H1 (cell line): ENCODE measurements at regions not wholly inside any gene's neighbourhood (a gene's known extent, or its start where the extent isn't known, plus 50 kb on each side); places are given as distances from the start of the nearest gene placed in this dataset.

Source experiments
- CTCF ChIA-PET: fragments of 300-600 bp; sonication (Branson Sonifier 250); formaldehyde crosslinking; loops from one replicate; lab custom pipeline; 2021; ENCODE audit not compliant: partially characterized antibody; lab: Charles Lee
- POLR2A ChIA-PET: fragments of 300-600 bp; sonication (Branson Sonifier 250); formaldehyde crosslinking; loops from one replicate; lab custom pipeline; 2021; ENCODE audit warnings: inconsistent platforms; ENCODE audit not compliant: partially characterized antibody; lab: Charles Lee
- DNase-seq, 2 experiments: peaks; one replicate each; pipeline versions ENCODE4 v3.0.0 to v3.0.0-alpha.2; 2010 to 2022; ENCODE audit warnings: low spot score in 2 of 2, low read depth in 1 of 2, mixed read lengths in 1 of 2
- FAIRE-seq: peaks from 2 replicates; lab custom pipeline; 2011; peaks lifted over from hg19 to GRCh38; lab: Jason Lieb, UNC
- H2AFZ ChIP-seq: 2 replicates; pipeline ENCODE4 v1.8.1; 2012; ENCODE audit warnings: low read length, inconsistent platforms
- H2AK5ac ChIP-seq: 2 replicates; pipeline ENCODE4 v1.6.1; 2013; ENCODE audit warnings: low read depth, low read length
- H2BK120ac ChIP-seq: replicated peaks from 2 replicates; pipeline ENCODE3; 2013; ENCODE audit warnings: low read depth, low read length, inconsistent platforms
- H2BK12ac ChIP-seq: 2 replicates; pipeline ENCODE4 v1.6.1; 2013; ENCODE audit warnings: low read depth, low read length
- H2BK15ac ChIP-seq: 2 replicates; pipeline ENCODE4 v1.6.1; 2013; ENCODE audit warnings: low read length
- H2BK20ac ChIP-seq: 2 replicates; pipeline ENCODE4 v1.6.1; 2013; ENCODE audit warnings: low read length
- H2BK5ac ChIP-seq: 2 replicates; pipeline ENCODE4 v1.6.1; 2013; ENCODE audit warnings: low read depth, low read length
- H3K14ac ChIP-seq: 2 replicates; pipeline ENCODE4 v1.6.1; 2013; ENCODE audit warnings: inconsistent platforms; ENCODE audit not compliant: insufficient read length
- H3K18ac ChIP-seq: 2 replicates; pipeline ENCODE4 v1.6.1; 2013; ENCODE audit warnings: low read length; ENCODE audit errors: extremely low read depth
- H3K23ac ChIP-seq: 2 replicates; pipeline ENCODE4 v1.6.1; 2013; ENCODE audit warnings: inconsistent platforms; ENCODE audit not compliant: insufficient read length
- H3K23me2 ChIP-seq: 2 replicates; pipeline ENCODE4 v1.6.1; 2013; ENCODE audit warnings: low read depth, low read length
- H3K27ac ChIP-seq: 2 replicates; pipeline ENCODE4 v1.6.1; 2011; ENCODE audit warnings: low read depth, low read length, inconsistent platforms
- H3K27me3 ChIP-seq, 4 experiments: replicated peaks in 1 of 4; 1 replicate in 1 of 4; 2 replicates in 3 of 4; pipeline versions ENCODE4 v1.6.1 to v1.8.1; 2011 to 2013; ENCODE audit warnings: low read length in 3 of 4, mild to moderate bottlenecking in 3 of 4, inconsistent platforms in 2 of 4, mixed read lengths in 2 of 4, moderate library complexity in 1 of 4; ENCODE audit not compliant: control insufficient read depth in 3 of 4, insufficient read depth in 3 of 4; ENCODE audit errors: extremely low read depth in 1 of 4
- H3K36me3 ChIP-seq, 4 experiments: 2 replicates each; pipeline versions ENCODE4 v1.6.1 to v1.8.1; 2011 to 2013; ENCODE audit warnings: mild to moderate bottlenecking in 4 of 4, low read length in 3 of 4, moderate library complexity in 2 of 4, control low read depth in 1 of 4, inconsistent platforms in 1 of 4; ENCODE audit not compliant: insufficient read depth in 4 of 4, control insufficient read depth in 2 of 4
- H3K4ac ChIP-seq: replicated peaks from 2 replicates; pipeline ENCODE3; 2013; ENCODE audit warnings: low read length, low read depth, mixed read lengths, inconsistent platforms; ENCODE audit not compliant: insufficient read length
- H3K4me1 ChIP-seq, 4 experiments: replicated peaks in 1 of 4; 1 replicate in 1 of 4; 2 replicates in 3 of 4; pipeline versions ENCODE4 v1.6.1 to v1.8.1; 2011 to 2013; ENCODE audit warnings: low read length in 3 of 4, inconsistent platforms in 2 of 4, mixed read lengths in 1 of 4; ENCODE audit not compliant: insufficient read depth in 4 of 4, control insufficient read depth in 3 of 4
- H3K4me2 ChIP-seq, 2 experiments: 2 replicates each; pipeline versions ENCODE4 v1.6.1 to v1.8.1; 2011 to 2013; ENCODE audit warnings: low read depth in 2 of 2, low read length in 2 of 2, control low read depth in 1 of 2, inconsistent platforms in 1 of 2, mild to moderate bottlenecking in 1 of 2; ENCODE audit not compliant: insufficient read depth in 1 of 2
- H3K4me3 ChIP-seq, 4 experiments: fragments of 200-600, 300-600 bp in 1 of 4; sonication (generic), shearing (Covaris generic), sonication (Bioruptor Twin) in 1 of 4; 2 replicates each; pipeline versions ENCODE4 v1.5.1 to v1.8.1; 2011 to 2016; ENCODE audit warnings: low read length in 4 of 4, low read depth in 3 of 4, control low read depth in 2 of 4, inconsistent platforms in 2 of 4, mild to moderate bottlenecking in 2 of 4, mixed read lengths in 1 of 4, moderate library complexity in 1 of 4; ENCODE audit not compliant: insufficient read depth in 2 of 4; ENCODE audit errors: extremely low read depth in 1 of 4
- H3K56ac ChIP-seq: replicated peaks from 2 replicates; pipeline ENCODE3; 2013; ENCODE audit warnings: low read depth, mild to moderate bottlenecking, mixed read lengths, low read length, inconsistent platforms; ENCODE audit not compliant: insufficient read length
- H3K79me1 ChIP-seq: 2 replicates; pipeline ENCODE4 v1.6.1; 2013; ENCODE audit warnings: low read depth, low read length, control low read depth
- H3K79me2 ChIP-seq, 2 experiments: 2 replicates each; pipeline versions ENCODE4 v1.6.1 to v1.8.1; 2012 to 2013; ENCODE audit warnings: low read length in 2 of 2, mild to moderate bottlenecking in 2 of 2, inconsistent platforms in 1 of 2; ENCODE audit not compliant: insufficient read depth in 2 of 2, control insufficient read depth in 1 of 2
- H3K9ac ChIP-seq, 4 experiments: replicated peaks in 1 of 4; 1 replicate in 1 of 4; 2 replicates in 3 of 4; pipeline versions ENCODE4 v1.6.1 to v1.8.1; 2011 to 2013; ENCODE audit warnings: low read depth in 3 of 4, low read length in 3 of 4, control low read depth in 2 of 4, mild to moderate bottlenecking in 2 of 4, moderate library complexity in 2 of 4, inconsistent platforms in 1 of 4; ENCODE audit errors: extremely low read depth in 1 of 4
- H3K9me3 ChIP-seq, 2 experiments: 2 replicates each; pipeline versions ENCODE4 v1.6.1 to v1.8.1; 2012 to 2013; ENCODE audit warnings: mild to moderate bottlenecking in 2 of 2, moderate library complexity in 2 of 2, control low read depth in 1 of 2, inconsistent platforms in 1 of 2, low read depth in 1 of 2, low read length in 1 of 2, mixed read lengths in 1 of 2; ENCODE audit not compliant: insufficient read depth in 2 of 2
- H4K20me1 ChIP-seq, 2 experiments: replicated peaks in 1 of 2; 2 replicates each; pipeline versions ENCODE3 to v1.8.1; 2011 to 2013; ENCODE audit warnings: inconsistent platforms in 2 of 2, low read length in 2 of 2, mild to moderate bottlenecking in 1 of 2; ENCODE audit not compliant: insufficient read depth in 2 of 2, control insufficient read depth in 1 of 2
- H4K5ac ChIP-seq: 2 replicates; pipeline ENCODE4 v1.6.1; 2013; ENCODE audit warnings: low read length, low read depth, mixed read lengths, inconsistent platforms; ENCODE audit not compliant: insufficient read length
- H4K8ac ChIP-seq: 2 replicates; pipeline ENCODE4 v1.8.0; 2013; ENCODE audit warnings: mild to moderate bottlenecking, moderate library complexity, low read length, inconsistent platforms; ENCODE audit not compliant: insufficient read depth; ENCODE audit errors: extremely low read depth
- H4K91ac ChIP-seq: replicated peaks from 2 replicates; pipeline ENCODE3; 2013; ENCODE audit warnings: low read length, mixed read lengths, inconsistent platforms; ENCODE audit not compliant: insufficient read length
- CBX5 ChIP-seq: fragments of 300-800, 300-1000 bp; sonication (generic); IDR thresholded peaks from 2 replicates; pipeline ENCODE4 v1.7.1; 2016; ENCODE audit warnings: antibody characterized with exemption, low read length, low read depth
- CTCF ChIP-seq, 3 experiments: IDR thresholded peaks; 1 replicate in 2 of 3; 2 replicates in 1 of 3; pipeline versions ENCODE4 v1.5.1 to v1.6.1; 2011; ENCODE audit warnings: low read length in 3 of 3, mild to moderate bottlenecking in 3 of 3, inconsistent platforms in 2 of 3, low read depth in 1 of 3, moderate library complexity in 1 of 3; ENCODE audit not compliant: insufficient read depth in 1 of 3; ENCODE audit errors: control extremely low read depth in 1 of 3
- EZH2 ChIP-seq: fragments of 200-600 bp; sonication (generic); IDR thresholded peaks from 2 replicates; pipeline ENCODE4 v1.7.1; 2012; ENCODE audit warnings: low read depth, mild to moderate bottlenecking, moderate library complexity, low read length, inconsistent platforms; ENCODE audit not compliant: severe bottlenecking
- HDAC2 ChIP-seq, 2 experiments: fragments of 300-600 bp in 1 of 2; sonication (generic) in 1 of 2; IDR thresholded peaks; 2 replicates each; pipeline ENCODE4 v1.6.1; 2011 to 2012; ENCODE audit warnings: low read depth in 2 of 2, low read length in 2 of 2, mild to moderate bottlenecking in 2 of 2, moderate library complexity in 2 of 2, borderline replicate concordance in 1 of 2, inconsistent platforms in 1 of 2
- JUND ChIP-seq: IDR thresholded peaks from 2 replicates; pipeline ENCODE4 v1.6.1; 2011; ENCODE audit warnings: mild to moderate bottlenecking, improper control_type of control experiment, low read length
- KDM1A ChIP-seq: fragments of 200-600, 300-600 bp; sonication (generic); IDR thresholded peaks from 2 replicates; pipeline ENCODE4 v1.7.1; 2016; ENCODE audit warnings: mild to moderate bottlenecking, low read length, borderline replicate concordance
- POLR2A ChIP-seq, 2 experiments: IDR thresholded peaks; 1 replicate in 1 of 2; 2 replicates in 1 of 2; pipeline ENCODE4 v1.6.1; 2011; ENCODE audit warnings: low read depth in 2 of 2, low read length in 2 of 2, mild to moderate bottlenecking in 2 of 2; ENCODE audit errors: control extremely low read depth in 1 of 2
- RAD21 ChIP-seq, 2 experiments: IDR thresholded peaks in 1 of 2; conservative IDR thresholded peaks in 1 of 2; 2 replicates each; pipeline ENCODE4 v1.6.1; 2011; ENCODE audit warnings: low read depth in 2 of 2, low read length in 2 of 2, improper control_type of control experiment in 1 of 2, inconsistent platforms in 1 of 2, mild to moderate bottlenecking in 1 of 2, moderate library complexity in 1 of 2
- SP4 ChIP-seq: IDR thresholded peaks from 2 replicates; pipeline ENCODE4 v1.6.1; 2012; ENCODE audit warnings: low read length, inconsistent platforms
- TCF12 ChIP-seq: IDR thresholded peaks from 2 replicates; pipeline ENCODE4 v1.6.1; 2011; ENCODE audit warnings: low read depth, mild to moderate bottlenecking, low read length
- TEAD4 ChIP-seq: IDR thresholded peaks from 2 replicates; pipeline ENCODE4 v1.6.1; 2012; ENCODE audit warnings: low read depth, low read length, inconsistent platforms, mixed read lengths
- WGBS, 2 experiments: shearing (Covaris generic) in 1 of 2; methylation state at CpG; one replicate each; pipeline versions ENCODE4 v1.1.6 to v1.1.7; 2013 to 2015; ENCODE audit warnings: low lambda C conversion rate in 2 of 2, mixed read lengths in 2 of 2, inconsistent platforms in 1 of 2, low coverage in 1 of 2, missing lambda C conversion rate in 1 of 2; ENCODE audit not compliant: insufficient replicate concordance in 2 of 2, insufficient coverage in 1 of 2, insufficient read length in 1 of 2; ENCODE audit errors: extremely low coverage in 1 of 2, missing lambda C conversion rate in 1 of 2; 5-methylcytosine and 5-hydroxymethylcytosine counted together

GRCh38 chr9:19629488-19629887 lies 159.3 kb downstream of the SLC24A2 start:
- Histone ChIP-seq H2AK5ac (no peak overlapping the region), H3K9ac (no peak overlapping the region), H4K8ac (no peak overlapping the region), H4K20me1 (no peaks in the 10 kb centered on the region), H3K79me2 (no peaks in the 10 kb centered on the region), H3K4ac (no peak overlapping the region), H3K79me1 (no peaks in the 10 kb centered on the region), H4K91ac (no peak overlapping the region), H3K4me3 (no peak overlapping the region), H3K4me2 (no peak overlapping the region), H2AFZ (no peak overlapping the region), H2BK15ac (no peak overlapping the region), H3K36me3 (no peaks in the 10 kb centered on the region), H3K27me3 (no peaks in the 10 kb centered on the region), H2BK120ac (no peak overlapping the region), H3K27ac (no peak overlapping the region), H3K23ac (no peak overlapping the region), H3K14ac (no peak overlapping the region), H3K56ac (no peak overlapping the region), H4K5ac (no peak overlapping the region), H2BK5ac (no peak overlapping the region), H2BK12ac (no peak overlapping the region), H3K18ac (no peak overlapping the region), H3K9me3 (no peaks in the 10 kb centered on the region), H3K23me2 (no peaks in the 10 kb centered on the region), H2BK20ac (no peak overlapping the region), H3K4me1 (peaks cover 0 to 3% (median 0%) of the 10 kb centered on the region in 4 experiments; a peak in 1 of 7 replicates)
- no peak for DNase-seq
- TF ChIP-seq SP4 (no peak), JUND (no peak), KDM1A (no peak), CTCF (IDR thresholded peaks at IDR 0.05; ENCODE audit: control extremely low read depth in 1 of 3, insufficient read depth in 1 of 3, low read depth in 1 of 3, low read length in 3 of 3) (peak; percentile 14 to 35 (median 32); a peak in 3 of 4 replicates), POLR2A (IDR thresholded peaks at IDR 0.05; ENCODE audit: control extremely low read depth in 1 of 2, low read depth in 2 of 2, low read length in 2 of 2) (no peak), CBX5 (no peak), HDAC2 (IDR thresholded peaks at IDR 0.05; ENCODE audit: borderline replicate concordance in 1 of 2, low read depth in 2 of 2, low read length in 2 of 2) (no peak), EZH2 (no peak), TEAD4 (no peak), TCF12 (no peak), RAD21 (IDR thresholded peaks at IDR 0.05 in 1 of 2, conservative IDR thresholded peaks at IDR 0.05 in 1 of 2; ENCODE audit: low read depth in 2 of 2, low read length in 2 of 2) (peak in 1 of 2 experiments; percentile 35; a peak in 1 of 4 replicates)
- 80% methylated on average over 3 of the region's 3 CpGs; no CpG with 5 or more reads in 1 of the 2 experiments for WGBS, 2 experiments
- ChIA-PET POLR2A (no interaction called here), CTCF (interaction anchor here (0.7 to 5.1 kb wide), 34 partner anchors 11 to 293 kb away, joined by 3 to 64 read pairs (median 4); no protein-coding TSS in a partner anchor)
- FAIRE-seq, result no peak
